NCI-H2171 treated with DMSO at 0.1 percent for 48 hours (cell line): ENCODE measurements at regions not wholly inside any gene's neighbourhood (a gene's known extent, or its start where the extent isn't known, plus 50 kb on each side); places are given as distances from the start of the nearest gene placed in this dataset.
"Not testable (repeated sequence)": the region's sequence is repeated elsewhere in the genome, so short reads cannot be mapped to it uniquely, and the experiment has no call there.

ENCODE experiments used
- DNase-seq: peaks from one replicate; lab custom pipeline; 2025; lab: John Stamatoyannopoulos, UW

GRCh38 chr6:17182961-17183360 is 81.1 kb downstream of the STMND1 start:
- no peak for DNase-seq

GRCh38 chr6:17186925-17187324 is 85.1 kb downstream of the STMND1 start:
- no peak for DNase-seq

GRCh38 chr6:17193106-17193775 is 87.9 kb upstream of the RBM24 start:
- DNase-seq = no peak

- DNase-seq = no peak
These were observed 83.6 kb upstream of the RBM24 start for GRCh38 chr6:17197607-17198006.

- no peak for DNase-seq
These were observed 80.8 kb upstream of the RBM24 start for GRCh38 chr6:17200395-17200794.

- DNase-seq = peak; percentile 37
These were observed 78.6 kb upstream of the RBM24 start for GRCh38 chr6:17202526-17202925.

GRCh38 chr6:17204533-17204932 is 76.6 kb upstream of the RBM24 start:
- DNase-seq = no peak

GRCh38 chr6:17206566-17207072 is 74.5 kb upstream of the RBM24 start:
- no peak for DNase-seq

GRCh38 chr6:17207281-17207680 is 73.9 kb upstream of the RBM24 start:
- peak; percentile 22 for DNase-seq

- no peak for DNase-seq
These were observed 70.5 kb upstream of the RBM24 start for GRCh38 chr6:17210683-17211082.

GRCh38 chr6:17211101-17211500 is 70.1 kb upstream of the RBM24 start:
- no peak for DNase-seq

- DNase-seq = no peak
These were observed 68.4 kb upstream of the RBM24 start for GRCh38 chr6:17212546-17213371.

- DNase-seq = no peak
These were observed 67.1 kb upstream of the RBM24 start for GRCh38 chr6:17214106-17214505.

GRCh38 chr6:17216972-17217371 is 64.2 kb upstream of the RBM24 start:
- DNase-seq = not testable (repeated sequence)

GRCh38 chr6:17218023-17218748 is 63.0 kb upstream of the RBM24 start:
- DNase-seq = no peak

- DNase-seq = no peak
These were observed 62.4 kb upstream of the RBM24 start for GRCh38 chr6:17218749-17219093.

- no peak for DNase-seq
These were observed 62.1 kb upstream of the RBM24 start for GRCh38 chr6:17219098-17219497.

- DNase-seq = no peak
These were observed 60.9 kb upstream of the RBM24 start for GRCh38 chr6:17220040-17220910.

GRCh38 chr6:17224056-17224455 is 57.1 kb upstream of the RBM24 start:
- DNase-seq = no peak

- DNase-seq = not testable (repeated sequence)
These were observed 56.7 kb upstream of the RBM24 start for GRCh38 chr6:17224501-17224900.

GRCh38 chr6:17225767-17226630 is 55.2 kb upstream of the RBM24 start:
- DNase-seq = no peak
